ENCODE measurements at regions not wholly inside any gene's neighbourhood (a gene's known extent, or its start where the extent isn't known, plus 50 kb on each side); places are given as distances from the start of the nearest gene placed in this dataset.

DNA sequence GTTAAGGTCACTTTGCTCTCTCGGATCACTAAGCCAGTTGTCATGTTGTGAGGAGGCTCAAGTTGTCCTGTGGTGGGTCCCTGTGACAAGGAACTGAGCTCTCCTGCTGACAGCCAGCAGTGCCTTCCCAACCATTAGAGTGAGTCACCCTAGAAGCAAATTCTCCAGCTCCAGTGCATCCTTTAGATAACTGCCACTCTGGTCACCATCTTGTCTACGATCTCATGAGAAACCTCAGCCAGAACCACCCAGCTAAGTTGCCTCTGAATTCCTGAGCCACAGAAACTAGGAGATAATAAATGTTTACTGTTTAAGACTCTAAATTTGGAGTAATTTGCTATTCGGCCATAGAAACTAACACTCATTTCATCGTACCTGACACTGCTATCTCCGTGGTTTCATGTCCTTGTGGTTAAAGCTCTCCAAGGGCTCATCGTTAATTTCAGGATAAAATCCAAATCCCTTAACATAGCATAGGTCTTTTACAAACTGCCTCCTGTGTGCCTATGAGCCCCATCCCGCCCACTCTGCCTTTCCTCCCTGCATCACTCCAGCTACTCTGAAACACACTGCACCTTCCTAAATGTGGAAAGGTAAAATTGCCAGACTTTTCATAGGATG lies 56.5 kb upstream of the WIPF3 start:
- no peak for TF ChIP-seq POLR2AphosphoS5 (IDR thresholded peaks at IDR 0.05; ENCODE audit: borderline replicate concordance, low read depth, low read length)
- TF ChIP-seq FOXP2 (optimal IDR thresholded peaks at IDR 0.05; ENCODE audit: control extremely low read depth, extremely low read length, insufficient read depth), result no peak

Measured in SK-N-MC (cell line).